Liver (tissue), 8 donors: ENCODE measurements at regions not wholly inside any gene's neighbourhood (a gene's known extent, or its start where the extent isn't known, plus 50 kb on each side); places are given as distances from the start of the nearest gene placed in this dataset.
"Not testable (repeated sequence)": the region's sequence is repeated elsewhere in the genome, so short reads cannot be mapped to it uniquely, and the experiment has no call there.

ENCODE experiments used
- DNase-seq: peaks from one replicate; pipeline ENCODE4 v3.0.0-alpha.2; 2017; ENCODE audit warnings: low spot score
- H3K27ac ChIP-seq, 2 donors: one replicate each; pipeline ENCODE4 v1.7.0; 2013; ENCODE audit warnings: inconsistent platforms in 2 of 2, low read length in 2 of 2, control low read depth in 1 of 2, low read depth in 1 of 2, mild to moderate bottlenecking in 1 of 2
- H3K27me3 ChIP-seq, 4 donors: one replicate each; pipeline versions ENCODE4 v1.6.1 to v1.7.0; 2013; ENCODE audit warnings: low read length in 3 of 4, inconsistent platforms in 1 of 4, mild to moderate bottlenecking in 1 of 4, moderate library complexity in 1 of 4; ENCODE audit not compliant: control insufficient read depth in 4 of 4, insufficient read depth in 4 of 4
- H3K36me3 ChIP-seq, 4 donors: one replicate each; pipeline versions ENCODE4 v1.6.1 to v1.7.0; 2013; ENCODE audit warnings: low read length in 3 of 4, mild to moderate bottlenecking in 3 of 4, low read depth in 1 of 4, moderate library complexity in 1 of 4; ENCODE audit not compliant: control insufficient read depth in 4 of 4, insufficient read depth in 3 of 4
- H3K4me1 ChIP-seq, 4 donors: one replicate each; pipeline versions ENCODE4 v1.6.1 to v1.7.0; 2013; ENCODE audit warnings: low read length in 3 of 4, mild to moderate bottlenecking in 3 of 4, moderate library complexity in 1 of 4; ENCODE audit not compliant: control insufficient read depth in 4 of 4, insufficient read depth in 4 of 4
- H3K4me3 ChIP-seq, 3 donors: one replicate each; pipeline versions ENCODE4 v1.6.1 to v1.7.0; 2013; ENCODE audit warnings: low read length in 3 of 3, control low read depth in 1 of 3, low read depth in 1 of 3, mild to moderate bottlenecking in 1 of 3
- H3K9ac ChIP-seq, 2 donors: one replicate each; pipeline ENCODE4 v1.7.0; 2013; ENCODE audit warnings: low read length in 2 of 2, mild to moderate bottlenecking in 2 of 2, moderate library complexity in 2 of 2, control low read depth in 1 of 2, low read depth in 1 of 2
- H3K9me3 ChIP-seq, 4 donors: one replicate each; pipeline versions ENCODE4 v1.6.1 to v1.7.0; 2013; ENCODE audit warnings: low read length in 3 of 4; ENCODE audit not compliant: control insufficient read depth in 4 of 4
- CTCF ChIP-seq: fragments of 150-350 bp; IDR thresholded peaks from 2 replicates; pipeline ENCODE4 v1.5.1; 2017; ENCODE audit warnings: improper control_type of control experiment, low read depth, low read length; ENCODE audit not compliant: missing input control
- EGR1 ChIP-seq, 2 donors: IDR thresholded peaks; 2 replicates each; pipeline ENCODE4 v1.6.1; 2016 to 2018; ENCODE audit warnings: antibody characterized with exemption in 2 of 2, low read depth in 2 of 2
- FOXA1 ChIP-seq: IDR thresholded peaks from 2 replicates; pipeline ENCODE4 v1.6.1; 2016; ENCODE audit warnings: antibody characterized with exemption
- FOXA2 ChIP-seq: IDR thresholded peaks from 2 replicates; pipeline ENCODE4 v1.6.1; 2016; ENCODE audit warnings: antibody characterized with exemption
- GABPA ChIP-seq, 2 donors: IDR thresholded peaks in 1 of 2; conservative IDR thresholded peaks in 1 of 2; 2 replicates each; pipeline ENCODE4 v1.6.1; 2016; ENCODE audit warnings: antibody characterized with exemption in 2 of 2, mild to moderate bottlenecking in 1 of 2, moderate library complexity in 1 of 2
- HNF4A ChIP-seq, 2 donors: conservative IDR thresholded peaks; 2 replicates each; pipeline ENCODE4 v1.6.1; 2016; ENCODE audit warnings: antibody characterized with exemption in 2 of 2, mild to moderate bottlenecking in 2 of 2
- HNF4G ChIP-seq: IDR thresholded peaks from 2 replicates; pipeline ENCODE4 v1.6.1; 2016; ENCODE audit warnings: antibody characterized with exemption
- MAX ChIP-seq: IDR thresholded peaks from 2 replicates; pipeline ENCODE4 v1.6.1; 2016; ENCODE audit warnings: antibody characterized with exemption
- NR2F2 ChIP-seq: IDR thresholded peaks from 2 replicates; pipeline ENCODE4 v1.6.1; 2016; ENCODE audit warnings: antibody characterized with exemption
- RAD21 ChIP-seq, 2 donors: IDR thresholded peaks; 2 replicates each; pipeline ENCODE4 v1.6.1; 2016; ENCODE audit warnings: antibody characterized with exemption in 2 of 2, mild to moderate bottlenecking in 2 of 2
- RXRA ChIP-seq, 2 donors: IDR thresholded peaks; 2 replicates each; pipeline ENCODE4 v1.6.1; 2017 to 2018; ENCODE audit warnings: antibody characterized with exemption in 2 of 2, mild to moderate bottlenecking in 1 of 2
- TAF1 ChIP-seq: conservative IDR thresholded peaks from 2 replicates; pipeline ENCODE4 v1.6.1; 2016; ENCODE audit warnings: antibody characterized with exemption, mild to moderate bottlenecking
- YY1 ChIP-seq: IDR thresholded peaks from 2 replicates; pipeline ENCODE4 v1.6.1; 2016; ENCODE audit warnings: antibody characterized with exemption, mild to moderate bottlenecking
- WGBS: extraction: QIAGEN DNeasy Blood & Tissue Kit; methylation state at CpG from one replicate; pipeline ENCODE4 v1.1.7; 2013; 5-methylcytosine and 5-hydroxymethylcytosine counted together
- TF ChIP-seq, protein P1 (sequence below): IDR thresholded peaks from 2 replicates; pipeline ENCODE4 v1.6.1; 2016; ENCODE audit warnings: antibody characterized with exemption
- TF ChIP-seq, protein P2 (sequence below): IDR thresholded peaks from 2 replicates; pipeline ENCODE4 v1.6.1; 2016; ENCODE audit warnings: antibody characterized with exemption
- TF ChIP-seq, protein P3 (sequence below): IDR thresholded peaks from 2 replicates; pipeline ENCODE4 v1.6.1; 2016; ENCODE audit warnings: antibody characterized with exemption, mild to moderate bottlenecking
- donor health status: healthy.
- donor health status: healthy.
- donor health status: healthy.
- donor health status: healthy.
- donor health status: healthy.

GRCh38 chr20:11511821-11512220, 405.9 kb upstream of the BTBD3 start:
- H3K36me3 ChIP-seq: no peaks in the 10 kb centered on the region
- no peak overlapping the region for H3K9ac ChIP-seq
- DNase-seq: no peak
- H3K4me3 ChIP-seq: no peak overlapping the region
- TF ChIP-seq, protein P1, sequence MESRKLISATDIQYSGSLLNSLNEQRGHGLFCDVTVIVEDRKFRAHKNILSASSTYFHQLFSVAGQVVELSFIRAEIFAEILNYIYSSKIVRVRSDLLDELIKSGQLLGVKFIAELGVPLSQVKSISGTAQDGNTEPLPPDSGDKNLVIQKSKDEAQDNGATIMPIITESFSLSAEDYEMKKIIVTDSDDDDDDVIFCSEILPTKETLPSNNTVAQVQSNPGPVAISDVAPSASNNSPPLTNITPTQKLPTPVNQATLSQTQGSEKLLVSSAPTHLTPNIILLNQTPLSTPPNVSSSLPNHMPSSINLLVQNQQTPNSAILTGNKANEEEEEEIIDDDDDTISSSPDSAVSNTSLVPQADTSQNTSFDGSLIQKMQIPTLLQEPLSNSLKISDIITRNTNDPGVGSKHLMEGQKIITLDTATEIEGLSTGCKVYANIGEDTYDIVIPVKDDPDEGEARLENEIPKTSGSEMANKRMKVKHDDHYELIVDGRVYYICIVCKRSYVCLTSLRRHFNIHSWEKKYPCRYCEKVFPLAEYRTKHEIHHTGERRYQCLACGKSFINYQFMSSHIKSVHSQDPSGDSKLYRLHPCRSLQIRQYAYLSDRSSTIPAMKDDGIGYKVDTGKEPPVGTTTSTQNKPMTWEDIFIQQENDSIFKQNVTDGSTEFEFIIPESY: no peak
- no peak for TF ChIP-seq HNF4G
- TF ChIP-seq FOXA2: no peak
- H3K4me1 ChIP-seq: no peaks in the 10 kb centered on the region
- no peaks in the 10 kb centered on the region for H3K9me3 ChIP-seq
- WGBS: 53% methylated on average over 5 of the region's 5 CpGs
- H3K27ac ChIP-seq: no peak overlapping the region
- peaks cover 0 to 2% (median 0%) of the 10 kb centered on the region in 4 donors for H3K27me3 ChIP-seq

- H3K4me3 ChIP-seq, DNase-seq, H3K4me1 ChIP-seq, H3K36me3 ChIP-seq, H3K9ac ChIP-seq, H3K9me3 ChIP-seq, H3K27ac ChIP-seq, H3K27me3 ChIP-seq: not testable (repeated sequence)
- WGBS: 95% methylated on average over 37 of the region's 39 CpGs
These were observed 404.4 kb upstream of the BTBD3 start for GRCh38 chr20:11513241-11513745.

DNA sequence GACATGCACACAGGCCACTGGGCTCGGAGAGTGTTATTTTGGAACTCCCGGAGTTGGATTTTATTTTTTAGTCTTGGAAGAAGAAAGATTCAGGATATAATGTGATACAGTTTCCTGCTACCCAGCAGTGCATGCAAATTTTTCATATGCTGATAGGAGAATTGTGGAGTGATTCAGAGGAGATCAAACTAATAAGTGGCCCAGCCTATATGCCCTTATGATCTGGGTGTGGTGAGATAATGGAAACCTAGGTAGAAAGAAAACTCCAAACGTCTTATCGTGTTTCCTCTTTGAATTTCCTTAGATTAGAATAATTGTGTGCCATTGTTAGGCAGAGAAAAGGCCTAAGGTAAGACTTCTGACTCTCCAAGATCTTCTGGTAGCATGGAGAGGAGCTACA, 401.2 kb upstream of the BTBD3 start:
- no peak for DNase-seq

More for the DNA sequence above, 401.2 kb upstream of the BTBD3 start:
- TF ChIP-seq, protein P2, sequence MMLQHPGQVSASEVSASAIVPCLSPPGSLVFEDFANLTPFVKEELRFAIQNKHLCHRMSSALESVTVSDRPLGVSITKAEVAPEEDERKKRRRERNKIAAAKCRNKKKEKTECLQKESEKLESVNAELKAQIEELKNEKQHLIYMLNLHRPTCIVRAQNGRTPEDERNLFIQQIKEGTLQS: no peak
- TF ChIP-seq FOXA1 (no peak), RXRA (IDR thresholded peaks at IDR 0.05) (no peak), EGR1 (IDR thresholded peaks at IDR 0.05; ENCODE audit: low read depth in 2 of 2) (no peak), TAF1 (no peak), GABPA (IDR thresholded peaks at IDR 0.05 in 1 of 2, conservative IDR thresholded peaks at IDR 0.05 in 1 of 2) (no peak), YY1 (no peak), MAX (no peak), CTCF (no peak), NR2F2 (no peak), HNF4A (conservative IDR thresholded peaks at IDR 0.05) (no peak), RAD21 (IDR thresholded peaks at IDR 0.05) (no peak)
- TF ChIP-seq, protein P1: no peak
- TF ChIP-seq, protein P3, sequence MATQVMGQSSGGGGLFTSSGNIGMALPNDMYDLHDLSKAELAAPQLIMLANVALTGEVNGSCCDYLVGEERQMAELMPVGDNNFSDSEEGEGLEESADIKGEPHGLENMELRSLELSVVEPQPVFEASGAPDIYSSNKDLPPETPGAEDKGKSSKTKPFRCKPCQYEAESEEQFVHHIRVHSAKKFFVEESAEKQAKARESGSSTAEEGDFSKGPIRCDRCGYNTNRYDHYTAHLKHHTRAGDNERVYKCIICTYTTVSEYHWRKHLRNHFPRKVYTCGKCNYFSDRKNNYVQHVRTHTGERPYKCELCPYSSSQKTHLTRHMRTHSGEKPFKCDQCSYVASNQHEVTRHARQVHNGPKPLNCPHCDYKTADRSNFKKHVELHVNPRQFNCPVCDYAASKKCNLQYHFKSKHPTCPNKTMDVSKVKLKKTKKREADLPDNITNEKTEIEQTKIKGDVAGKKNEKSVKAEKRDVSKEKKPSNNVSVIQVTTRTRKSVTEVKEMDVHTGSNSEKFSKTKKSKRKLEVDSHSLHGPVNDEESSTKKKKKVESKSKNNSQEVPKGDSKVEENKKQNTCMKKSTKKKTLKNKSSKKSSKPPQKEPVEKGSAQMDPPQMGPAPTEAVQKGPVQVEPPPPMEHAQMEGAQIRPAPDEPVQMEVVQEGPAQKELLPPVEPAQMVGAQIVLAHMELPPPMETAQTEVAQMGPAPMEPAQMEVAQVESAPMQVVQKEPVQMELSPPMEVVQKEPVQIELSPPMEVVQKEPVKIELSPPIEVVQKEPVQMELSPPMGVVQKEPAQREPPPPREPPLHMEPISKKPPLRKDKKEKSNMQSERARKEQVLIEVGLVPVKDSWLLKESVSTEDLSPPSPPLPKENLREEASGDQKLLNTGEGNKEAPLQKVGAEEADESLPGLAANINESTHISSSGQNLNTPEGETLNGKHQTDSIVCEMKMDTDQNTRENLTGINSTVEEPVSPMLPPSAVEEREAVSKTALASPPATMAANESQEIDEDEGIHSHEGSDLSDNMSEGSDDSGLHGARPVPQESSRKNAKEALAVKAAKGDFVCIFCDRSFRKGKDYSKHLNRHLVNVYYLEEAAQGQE: no peak
- Histone ChIP-seq H3K27ac (no peak overlapping the region), H3K36me3 (no peaks in the 10 kb centered on the region), H3K4me1 (no peaks in the 10 kb centered on the region), H3K9me3 (no peaks in the 10 kb centered on the region), H3K4me3 (no peak overlapping the region), H3K27me3 (peaks cover 0 to 2% (median 0%) of the 10 kb centered on the region in 4 donors), H3K9ac (no peak overlapping the region)
- WGBS: 68% methylated on average over 4 of the region's 4 CpGs
